Loucy (cell line): ENCODE measurements at regions not wholly inside any gene's neighbourhood (a gene's known extent, or its start where the extent isn't known, plus 50 kb on each side); places are given as distances from the start of the nearest gene placed in this dataset.

Experiments used
- CTCF ChIP-seq: fragments of 200-600 bp; sonication (generic); conservative IDR thresholded peaks from 2 replicates; pipeline ENCODE4 v1.5.1; 2014; ENCODE audit warnings: mild to moderate bottlenecking, antibody characterized with exemption, low read length
- EZH2phosphoT487 ChIP-seq: fragments of 200-600 bp; IDR thresholded peaks from 2 replicates; pipeline ENCODE4 v1.6.1; 2018; ENCODE audit warnings: antibody characterized with exemption, mild to moderate bottlenecking, moderate library complexity, borderline replicate concordance

- TF ChIP-seq EZH2phosphoT487 (no peak), CTCF (no peak)
Observed at GRCh38 chr14:44745371-44745770, 216.4 kb downstream of the KLHL28 start.
